Fibroblast of upper back skin (primary cell): ENCODE measurements at regions not wholly inside any gene's neighbourhood (a gene's known extent, or its start where the extent isn't known, plus 50 kb on each side); places are given as distances from the start of the nearest gene placed in this dataset.
"Not testable (repeated sequence)": the region's sequence is repeated elsewhere in the genome, so short reads cannot be mapped to it uniquely, and the experiment has no call there.

Experiments used
- DNase-seq: peaks from one replicate; pipeline ENCODE4 v3.0.0-alpha.2; 2013

GRCh38 chr5:15183520-15183919 is 311.9 kb upstream of the ANKH start:
- peak; percentile 18 for DNase-seq

- DNase-seq: no peak
Measured at GRCh38 chr5:15170173-15170572, 298.6 kb upstream of the ANKH start.

GRCh38 chr5:15168358-15168757 is 296.8 kb upstream of the ANKH start:
- no peak for DNase-seq

DNA sequence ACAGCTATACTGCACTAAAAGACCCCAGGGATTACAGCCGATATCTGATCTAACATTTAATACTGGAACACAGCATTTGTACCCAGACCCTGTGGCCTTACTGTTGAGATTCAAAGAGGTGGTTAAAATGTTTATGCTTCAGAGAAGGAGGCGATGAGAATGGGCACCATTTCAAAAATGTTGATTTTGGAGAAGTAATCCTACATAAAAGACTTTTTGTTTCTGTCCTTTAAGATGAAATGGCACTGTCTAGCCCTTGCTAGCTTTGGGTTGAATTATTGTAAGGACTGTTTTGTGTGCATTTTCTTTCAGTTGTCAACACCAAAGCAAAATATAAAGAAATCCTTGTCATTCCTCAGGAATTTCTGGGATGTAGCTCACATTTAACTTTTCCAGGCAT is 288.5 kb upstream of the ANKH start:
- peak; percentile 1 for DNase-seq

DNA sequence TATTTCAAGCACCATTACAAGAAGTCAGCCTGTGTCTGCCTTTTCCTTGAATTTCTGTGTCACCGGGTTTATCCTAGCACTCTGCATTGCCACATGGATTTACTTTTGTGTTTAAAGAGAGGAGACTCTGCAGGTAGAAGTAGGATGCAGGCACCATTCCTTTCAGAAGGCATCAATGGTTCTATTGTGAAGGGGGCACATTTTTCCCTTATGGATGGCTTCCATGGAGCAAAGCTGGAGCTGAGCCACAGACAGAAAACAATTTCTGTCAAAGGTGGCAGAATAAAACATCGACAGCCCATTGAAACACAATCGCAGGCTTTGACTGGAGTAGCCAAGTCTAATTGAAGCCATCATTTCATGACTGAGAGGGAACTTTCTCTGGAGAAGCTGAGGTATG is 288.0 kb upstream of the ANKH start:
- no peak for DNase-seq

DNA sequence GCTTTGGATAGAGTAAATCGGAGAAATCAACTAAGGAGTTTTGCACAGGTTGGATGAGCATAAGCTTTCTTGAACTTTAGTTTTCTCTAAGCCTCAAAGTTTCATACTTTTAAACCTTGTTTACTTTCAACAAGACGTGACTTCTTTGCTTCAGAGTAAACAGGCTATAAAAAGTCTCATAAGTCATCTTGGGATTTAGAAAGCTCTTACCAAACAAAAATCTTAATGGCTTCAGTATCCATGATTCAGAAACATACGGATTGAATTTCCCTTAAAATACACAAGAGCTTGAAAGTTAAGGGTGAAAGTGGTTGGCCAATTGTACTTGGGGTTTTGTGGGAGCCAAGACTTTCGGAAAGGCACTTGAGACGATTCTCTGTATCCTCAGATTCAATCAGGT is 270.9 kb upstream of the ANKH start:
- DNase-seq: no peak

DNA sequence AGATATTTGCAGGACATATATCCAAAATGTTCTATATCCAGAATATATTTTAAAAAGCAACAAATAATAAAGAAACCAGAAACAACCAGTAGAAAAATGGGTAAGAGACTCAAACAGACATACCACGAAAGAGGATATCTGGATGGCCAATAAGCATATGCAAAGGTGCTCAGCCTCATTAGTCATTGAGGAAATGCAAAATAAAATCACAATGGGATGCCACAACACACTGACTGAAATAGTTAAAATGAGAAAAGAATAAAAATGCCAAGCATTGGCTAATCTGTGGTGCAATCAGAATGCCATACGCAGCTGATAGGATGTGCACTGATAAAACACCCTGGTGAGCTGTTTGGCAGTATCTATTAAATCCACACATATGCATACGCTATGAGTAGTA is 265.8 kb upstream of the ANKH start:
- no peak for DNase-seq

- DNase-seq: no peak
Measured at GRCh38 chr5:15135661-15136060, 264.1 kb upstream of the ANKH start.

GRCh38 chr5:15133456-15133965 is 261.9 kb upstream of the ANKH start:
- DNase-seq: no peak

DNA sequence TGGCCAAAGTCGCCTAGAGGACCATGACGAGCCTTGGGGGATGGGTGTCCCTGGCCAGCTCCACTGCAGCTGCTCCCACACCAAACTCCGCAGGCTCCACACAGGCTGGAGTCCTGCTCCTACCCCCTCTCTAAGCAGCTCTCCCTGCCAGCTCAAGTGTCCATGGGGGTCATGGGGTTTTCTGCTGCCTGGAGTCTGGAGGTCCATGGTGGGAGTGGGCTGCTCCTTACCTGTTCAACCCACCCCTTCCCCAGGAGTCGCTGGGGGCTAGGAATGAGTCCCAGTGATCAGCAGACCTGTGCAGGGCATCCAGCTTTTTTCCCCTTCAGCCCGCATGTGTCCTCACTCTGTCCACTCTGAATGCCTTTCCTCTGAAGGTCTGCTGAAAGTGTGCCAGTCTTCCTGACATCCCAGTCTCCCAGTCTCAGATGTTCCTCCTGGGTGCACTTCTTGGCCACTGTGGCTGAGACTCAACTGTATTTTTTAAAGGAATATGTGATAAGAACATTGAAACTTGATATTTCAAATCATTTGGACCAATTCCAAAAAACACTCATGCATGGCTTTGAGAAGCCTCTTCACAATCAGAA is 261.3 kb upstream of the ANKH start:
- no peak for DNase-seq

- DNase-seq: no peak
Measured at GRCh38 chr5:15131909-15132308, 260.3 kb upstream of the ANKH start.

GRCh38 chr5:15124871-15125568 is 253.4 kb upstream of the ANKH start:
- no peak for DNase-seq

- DNase-seq: no peak
Measured at GRCh38 chr5:15124461-15124860, 252.9 kb upstream of the ANKH start.

GRCh38 chr5:15117688-15118087 is 246.1 kb upstream of the ANKH start:
- DNase-seq: no peak

- DNase-seq: peak; percentile 1
Measured at GRCh38 chr5:15116996-15117395, 245.4 kb upstream of the ANKH start.

- DNase-seq: peak; percentile 4
Measured at GRCh38 chr5:15106530-15107283, 235.1 kb upstream of the ANKH start.

DNA sequence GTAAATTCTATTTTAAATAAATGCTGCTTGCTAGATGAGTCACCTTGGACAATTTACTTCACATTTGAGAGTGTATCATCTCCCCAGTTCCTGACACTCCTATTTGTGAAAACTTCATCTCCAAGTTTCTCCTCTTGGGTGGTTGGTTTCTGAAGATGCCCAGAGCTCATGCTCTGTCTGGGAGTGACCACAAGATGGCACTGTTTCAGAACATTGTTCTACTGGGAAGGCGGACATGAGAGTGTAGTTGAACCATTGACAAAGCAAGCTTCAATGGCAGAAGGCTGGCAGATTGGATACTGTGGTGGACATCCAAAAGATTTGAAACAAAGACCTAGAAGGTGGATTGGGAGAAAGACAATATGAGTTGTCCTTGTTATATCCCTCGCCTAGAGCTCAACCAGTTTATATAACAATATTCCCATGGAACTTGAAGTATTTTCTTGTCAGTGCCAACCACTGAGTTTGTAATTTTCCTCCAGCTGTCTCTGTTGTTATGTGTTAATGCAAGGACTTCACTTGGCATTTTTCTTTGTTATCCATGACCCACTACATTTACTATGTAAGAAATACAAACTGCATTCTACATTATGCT is 234.3 kb upstream of the ANKH start:
- DNase-seq: peak; percentile 55

DNA sequence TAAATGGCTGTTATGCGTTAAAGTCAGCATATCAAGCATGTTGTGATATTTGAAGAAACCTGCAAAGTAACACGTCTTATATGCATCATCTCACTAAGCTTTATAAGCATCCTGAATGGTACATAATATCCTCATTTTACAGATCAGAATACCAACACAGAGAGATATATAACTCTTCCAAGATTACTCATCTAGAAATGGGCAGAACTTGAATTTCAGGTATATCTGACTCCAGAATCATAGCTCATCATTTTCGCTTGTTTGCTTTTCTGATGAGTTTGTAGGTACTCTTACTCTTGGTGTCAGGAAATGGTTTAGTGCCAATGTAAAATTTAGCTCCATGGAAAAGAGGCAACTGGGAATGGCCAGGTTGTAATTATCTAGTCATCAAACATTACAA is 232.3 kb upstream of the ANKH start:
- DNase-seq: no peak

DNA sequence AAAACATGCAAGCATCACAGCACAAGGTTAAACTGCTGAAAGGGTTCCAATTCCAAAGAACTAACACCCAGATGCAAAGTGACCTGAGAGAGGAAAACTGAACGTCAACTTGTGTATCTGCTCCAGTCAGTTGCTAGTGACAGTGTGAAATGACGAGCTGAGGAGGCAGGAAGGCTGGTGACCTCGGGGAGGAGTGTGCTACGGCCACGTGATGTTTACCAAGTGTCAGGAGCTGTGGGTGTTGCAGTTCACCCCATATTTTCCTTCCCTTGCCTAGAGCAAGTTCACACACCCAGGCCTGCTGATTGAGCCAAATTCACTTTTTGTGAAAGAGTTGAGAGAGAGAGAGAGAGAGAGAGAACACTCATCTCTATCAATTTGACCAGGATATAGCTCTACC is 231.6 kb upstream of the ANKH start:
- DNase-seq: no peak

DNA sequence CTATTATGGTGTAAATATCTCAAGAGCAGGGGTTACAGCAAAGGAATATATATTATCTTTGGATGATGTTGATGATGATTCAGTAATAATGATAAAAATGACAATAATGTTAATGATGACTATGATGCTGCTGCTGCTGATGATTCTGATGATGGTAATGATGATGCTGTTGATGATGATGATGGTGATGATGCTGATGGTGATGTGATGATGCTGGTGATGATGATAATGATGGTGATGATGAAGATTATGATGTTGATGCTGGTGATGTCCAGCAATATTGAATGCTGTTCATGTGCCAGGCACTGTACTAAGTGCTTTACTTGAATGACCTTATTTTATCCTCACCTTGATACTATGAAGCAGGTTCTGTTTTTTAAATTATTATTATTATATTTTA is 226.0 kb upstream of the ANKH start:
- DNase-seq: no peak

DNA sequence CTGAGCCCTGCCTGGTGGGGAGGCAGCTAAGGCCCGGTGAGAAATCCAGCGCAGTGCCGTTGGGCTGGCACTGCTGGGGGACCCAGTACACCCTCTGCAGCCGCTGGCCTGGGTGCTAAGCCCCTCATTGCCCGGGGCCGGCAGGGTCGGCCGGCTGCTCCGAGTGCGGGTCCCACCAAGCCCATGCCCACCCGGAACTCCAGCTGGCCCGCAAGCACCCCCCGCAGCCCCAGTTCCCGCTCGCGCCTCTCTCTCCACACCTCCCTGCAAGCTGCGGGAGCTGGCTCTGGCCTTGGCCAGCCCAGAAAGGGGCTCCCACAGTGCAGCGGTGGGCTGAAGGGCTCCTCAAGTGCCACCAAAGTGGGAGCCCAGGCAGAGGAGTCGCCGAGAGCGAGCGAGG is 225.1 kb upstream of the ANKH start:
- not testable (repeated sequence) for DNase-seq

- no peak for DNase-seq
Measured at GRCh38 chr5:15092801-15093200, 221.2 kb upstream of the ANKH start.

DNA sequence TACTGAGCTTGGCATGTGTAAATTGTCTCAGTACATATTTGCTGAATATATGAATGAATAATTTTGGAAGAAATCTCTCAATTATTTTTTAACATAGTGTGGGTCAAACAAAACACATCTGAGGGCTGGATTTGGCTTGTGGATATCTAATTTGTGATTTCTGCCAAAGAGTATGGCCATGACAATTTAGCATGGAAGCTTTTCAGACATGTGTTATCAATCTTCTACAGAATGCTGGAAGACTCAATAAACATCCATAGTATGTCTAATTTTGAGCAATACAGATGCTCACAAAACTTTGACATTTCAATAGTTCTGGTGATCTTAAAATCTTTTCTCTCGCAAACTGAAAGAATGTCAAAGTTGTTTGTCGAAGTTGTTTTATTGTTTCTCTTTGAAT is 214.1 kb upstream of the ANKH start:
- no peak for DNase-seq

- no peak for DNase-seq
Measured at GRCh38 chr5:15082096-15082495, 210.5 kb upstream of the ANKH start.
